ENCODE measurements at regions not wholly inside any gene's neighbourhood (a gene's known extent, or its start where the extent isn't known, plus 50 kb on each side); places are given as distances from the start of the nearest gene placed in this dataset.

- TF ChIP-seq GABPB1 (CRISPR knock-in tag; IDR thresholded peaks at IDR 0.05) (no peak), AFF4 (CRISPR knock-in tag; IDR thresholded peaks at IDR 0.05; ENCODE audit: borderline replicate concordance) (no peak), ZNF671 (CRISPR knock-in tag; IDR thresholded peaks at IDR 0.05) (no peak), CBFB (CRISPR knock-in tag; IDR thresholded peaks at IDR 0.05; ENCODE audit: low read depth) (no peak), ELF4 (CRISPR knock-in tag; IDR thresholded peaks at IDR 0.05; ENCODE audit: low read depth) (no peak), IRF1 (CRISPR knock-in tag; IDR thresholded peaks at IDR 0.05) (no peak)
Observed at GRCh38 chr9:83182071-83182470, 119.1 kb upstream of the RASEF start (continued).

- ATAC-seq (no peak), DNase-seq (ENCODE audit: low spot score) (no peak)
- Mint-ChIP-seq H3K36me3 (peaks cover 3% of the 10 kb centered on the region), H3K4me1 (peaks cover 1% of the 10 kb centered on the region), H3K4me3 (no peak overlapping the region), H3K9me3 (peaks cover 34% of the 10 kb centered on the region), H3K27me3 (ENCODE audit: low read depth) (peaks cover 3% of the 10 kb centered on the region), H3K27ac (no peak overlapping the region)
- POLR2A ChIA-PET, result no interaction called here
- CTCF ChIA-PET, result no interaction called here
- no peak for TF ChIP-seq RELA (CRISPR knock-in tag; IDR thresholded peaks at IDR 0.05; ENCODE audit: borderline replicate concordance)
- TF ChIP-seq AFF4 (CRISPR knock-in tag; IDR thresholded peaks at IDR 0.05; ENCODE audit: borderline replicate concordance), result no peak
- TF ChIP-seq USF2 (CRISPR knock-in tag; IDR thresholded peaks at IDR 0.05), result no peak
- TF ChIP-seq MXD4 (CRISPR knock-in tag; IDR thresholded peaks at IDR 0.05; ENCODE audit: borderline replicate concordance), result no peak
- TF ChIP-seq NR2C2 (CRISPR knock-in tag; IDR thresholded peaks at IDR 0.05), result no peak
- no peak for TF ChIP-seq AR (CRISPR knock-in tag; IDR thresholded peaks at IDR 0.05)
- TF ChIP-seq STAT6 (CRISPR knock-in tag; conservative IDR thresholded peaks at IDR 0.05; ENCODE audit: low read depth), result no peak
- no peak for TF ChIP-seq ZNF512 (CRISPR knock-in tag; IDR thresholded peaks at IDR 0.05; ENCODE audit: borderline replicate concordance)
- TF ChIP-seq IRF1 (CRISPR knock-in tag; IDR thresholded peaks at IDR 0.05), result no peak
- no peak for TF ChIP-seq CREM (CRISPR knock-in tag; IDR thresholded peaks at IDR 0.05)
- TF ChIP-seq EMX1 (CRISPR knock-in tag; IDR thresholded peaks at IDR 0.05), result no peak
Observed at GRCh38 chr9:83178717-83179116, 115.8 kb upstream of the RASEF start.

Data from WTC11 (cell line).